HepG2 (cell line): ENCODE measurements at regions not wholly inside any gene's neighbourhood (a gene's known extent, or its start where the extent isn't known, plus 50 kb on each side); places are given as distances from the start of the nearest gene placed in this dataset.

ENCODE experiments used
- HNF4G ChIP-seq, 2 experiments: sonication (generic) in 1 of 2; formaldehyde crosslinking in 1 of 2; IDR thresholded peaks; 2 replicates each; pipeline versions ENCODE4 v1.4.0 to v1.6.1; 2011 to 2020; ENCODE audit warnings: borderline replicate concordance in 2 of 2, low read depth in 2 of 2, mild to moderate bottlenecking in 2 of 2, low read length in 1 of 2, missing genetic modification reagents in 1 of 2, moderate library complexity in 1 of 2
- NFIC ChIP-seq: IDR thresholded peaks from 2 replicates; pipeline ENCODE4 v1.6.1; 2012; ENCODE audit warnings: mild to moderate bottlenecking, low read length, inconsistent platforms
- ZNF562 ChIP-seq: sonication (generic); formaldehyde crosslinking; IDR thresholded peaks from 2 replicates; pipeline ENCODE4 v1.8.0; 2022; ENCODE audit warnings: missing genetic modification reagents, borderline replicate concordance

GRCh38 chr5:107121793-107122519 lies 548.8 kb downstream of the EFNA5 start:
- TF ChIP-seq HNF4G (IDR thresholded peaks at IDR 0.05; ENCODE audit: borderline replicate concordance, low read depth, low read length) (no peak), HNF4G (CRISPR knock-in tag; IDR thresholded peaks at IDR 0.05; ENCODE audit: borderline replicate concordance, low read depth) (no peak), NFIC (no peak), ZNF562 (CRISPR knock-in tag) (no peak)
